ENCODE measurements at regions not wholly inside any gene's neighbourhood (a gene's known extent, or its start where the extent isn't known, plus 50 kb on each side); places are given as distances from the start of the nearest gene placed in this dataset.

GRCh38 chr3:75082845-75083244 is 468.4 kb upstream of the CNTN3 start:
- H4K20me1 ChIP-seq (ENCODE audit: insufficient read depth), result no peaks in the 10 kb centered on the region
- no peaks in the 10 kb centered on the region for H3K36me3 ChIP-seq (replicated peaks in 1 of 2; ENCODE audit: control insufficient read depth in 1 of 2, insufficient read depth in 2 of 2, low read length in 1 of 2)
- H3K27me3 ChIP-seq (ENCODE audit: insufficient read depth), result no peaks in the 10 kb centered on the region
- no peaks in the 10 kb centered on the region for H3K4me1 ChIP-seq (ENCODE audit: control insufficient read depth in 1 of 2, insufficient read depth in 2 of 2, low read depth in 1 of 2, low read length in 1 of 2)
- TF ChIP-seq IRF3 (IDR thresholded peaks at IDR 0.05; ENCODE audit: low read depth, low read length) (no peak), GABPA (IDR thresholded peaks at IDR 0.05; ENCODE audit: low read depth) (no peak), EP300 (IDR thresholded peaks at IDR 0.05; ENCODE audit: borderline replicate concordance in 1 of 2, low read depth in 1 of 2, low read length in 1 of 2) (no peak)
- DNase-seq, result no peak
- H3K9me3 ChIP-seq, result no peaks in the 10 kb centered on the region
- no peak overlapping the region for H3K9ac ChIP-seq
- no peak overlapping the region for H3K4me2 ChIP-seq
- CTCF ChIA-PET, result no interaction called here
- no peaks in the 10 kb centered on the region for H3F3A ChIP-seq (replicated peaks; ENCODE audit: insufficient read depth)
- WGBS (ENCODE audit: low lambda C conversion rate), result 56% methylated on average over 4 of the region's 4 CpGs
- no peak overlapping the region for H2AFZ ChIP-seq (ENCODE audit: low read depth)
- POLR2A ChIA-PET, result no interaction called here
- H3K4me3 ChIP-seq (ENCODE audit: low read depth in 2 of 2, low read length in 1 of 2), result no peak overlapping the region
- no peaks in the 10 kb centered on the region for H3K9me2 ChIP-seq
- no peak overlapping the region for H3K27ac ChIP-seq (ENCODE audit: low read depth in 2 of 2, low read length in 1 of 2)
- H3K79me2 ChIP-seq (ENCODE audit: insufficient read depth), result no peaks in the 10 kb centered on the region

- H3K79me2 ChIP-seq (ENCODE audit: insufficient read depth), result no peaks in the 10 kb centered on the region
- no peaks in the 10 kb centered on the region for H3K9me3 ChIP-seq
- no peak for DNase-seq
- POLR2A ChIA-PET, result no interaction called here
- TF ChIP-seq SMC3 (IDR thresholded peaks at IDR 0.05; ENCODE audit: low read depth, low read length), result no peak
- no peak for TF ChIP-seq RAD21 (IDR thresholded peaks at IDR 0.05; ENCODE audit: low read length)
- TF ChIP-seq POLR2AphosphoS5 (IDR thresholded peaks at IDR 0.05; ENCODE audit: low read depth, low read length), result no peak
- no peak for TF ChIP-seq CHD2 (IDR thresholded peaks at IDR 0.05; ENCODE audit: low read length, partially characterized antibody)
- no peak for TF ChIP-seq MEF2A (IDR thresholded peaks at IDR 0.05; ENCODE audit: borderline replicate concordance, low read depth)
- no peak for TF ChIP-seq TAF1 (IDR thresholded peaks at IDR 0.05; ENCODE audit: borderline replicate concordance, low read depth, low read length)
- no peak for TF ChIP-seq USF1 (IDR thresholded peaks at IDR 0.05; ENCODE audit: borderline replicate concordance, low read depth)
- TF ChIP-seq EP300 (IDR thresholded peaks at IDR 0.05; ENCODE audit: borderline replicate concordance in 1 of 2, low read depth in 1 of 2, low read length in 1 of 2), result no peak
- H3K27ac ChIP-seq (ENCODE audit: low read depth in 2 of 2, low read length in 1 of 2), result no peak overlapping the region
- no peak overlapping the region for H3K4me3 ChIP-seq (ENCODE audit: low read depth in 2 of 2, low read length in 1 of 2)
- no peak overlapping the region for H3K9ac ChIP-seq
- H3F3A ChIP-seq (replicated peaks; ENCODE audit: insufficient read depth), result no peaks in the 10 kb centered on the region
- no peaks in the 10 kb centered on the region for H3K36me3 ChIP-seq (replicated peaks in 1 of 2; ENCODE audit: control insufficient read depth in 1 of 2, insufficient read depth in 2 of 2, low read length in 1 of 2)
- CTCF ChIA-PET, result no interaction called here
- H3K4me1 ChIP-seq (ENCODE audit: control insufficient read depth in 1 of 2, insufficient read depth in 2 of 2, low read depth in 1 of 2, low read length in 1 of 2), result no peaks in the 10 kb centered on the region
- 42% methylated on average over 3 of the region's 3 CpGs for WGBS (ENCODE audit: low lambda C conversion rate)
- no peaks in the 10 kb centered on the region for H3K9me2 ChIP-seq
- H4K20me1 ChIP-seq (ENCODE audit: insufficient read depth), result no peaks in the 10 kb centered on the region
- no peak overlapping the region for H2AFZ ChIP-seq (ENCODE audit: low read depth)
- H3K27me3 ChIP-seq (ENCODE audit: insufficient read depth), result no peaks in the 10 kb centered on the region
- H3K4me2 ChIP-seq, result no peak overlapping the region
These were observed 475.4 kb upstream of the CNTN3 start for GRCh38 chr3:75089841-75090240.
